Epithelial cell of proximal tubule (primary cell): ENCODE measurements at regions not wholly inside any gene's neighbourhood (a gene's known extent, or its start where the extent isn't known, plus 50 kb on each side); places are given as distances from the start of the nearest gene placed in this dataset.

ENCODE experiments used
- DNase-seq: peaks from one replicate; pipeline ENCODE4 v3.0.0-alpha.2; 2011; ENCODE audit warnings: low read depth
- H3K4me3 ChIP-seq: 2 replicates; pipeline ENCODE4 v1.5.1; 2011; ENCODE audit warnings: low read depth, mild to moderate bottlenecking, low read length
- CTCF ChIP-seq: conservative IDR thresholded peaks from 2 replicates; pipeline ENCODE4 v1.5.1; 2012; ENCODE audit warnings: low read depth, mild to moderate bottlenecking, low read length

- TF ChIP-seq CTCF = no peak
- DNase-seq = no peak
- no peak overlapping the region for H3K4me3 ChIP-seq
Measured at GRCh38 chr6:1536526-1537429, 72.9 kb upstream of the FOXC1 start.

DNA sequence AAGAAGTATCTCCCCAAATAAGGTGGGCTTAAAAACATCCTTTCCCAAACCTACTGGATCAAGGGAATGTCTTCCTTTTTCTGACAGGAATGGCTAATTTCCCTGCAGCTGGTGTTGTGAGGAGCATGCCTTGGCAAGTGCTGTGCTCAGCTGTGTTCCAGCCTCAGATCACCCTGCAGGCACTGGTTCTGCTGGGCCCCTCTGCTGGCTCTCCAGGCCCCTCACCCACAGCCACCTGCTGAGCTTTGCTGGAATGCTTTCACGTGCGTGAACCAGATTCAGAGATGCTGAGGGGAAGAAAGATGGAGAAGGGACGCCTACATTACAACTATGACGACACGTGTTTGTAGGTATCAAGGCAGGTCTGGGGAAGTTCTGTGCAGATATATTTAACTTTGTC, 71.3 kb upstream of the FOXC1 start:
- TF ChIP-seq CTCF = no peak
- DNase-seq = no peak
- H3K4me3 ChIP-seq = no peak overlapping the region

GRCh38 chr6:1538810-1539478, 70.8 kb upstream of the FOXC1 start:
- TF ChIP-seq CTCF = no peak
- DNase-seq = no peak
- no peak overlapping the region for H3K4me3 ChIP-seq

- no peak for DNase-seq
- H3K4me3 ChIP-seq = no peak overlapping the region
- no peak for TF ChIP-seq CTCF
Measured at GRCh38 chr6:1540864-1541521, 68.7 kb upstream of the FOXC1 start.

- no peak for TF ChIP-seq CTCF
- H3K4me3 ChIP-seq = no peak overlapping the region
- no peak for DNase-seq
Measured at GRCh38 chr6:1542335-1542734, 67.4 kb upstream of the FOXC1 start.

- DNase-seq = no peak
- TF ChIP-seq CTCF = no peak
- no peak overlapping the region for H3K4me3 ChIP-seq
Measured at GRCh38 chr6:1542764-1543163, 67.0 kb upstream of the FOXC1 start.
